Right lobe of liver (tissue), 4 donors: ENCODE measurements at regions not wholly inside any gene's neighbourhood (a gene's known extent, or its start where the extent isn't known, plus 50 kb on each side); places are given as distances from the start of the nearest gene placed in this dataset.

ENCODE experiments used
- CTCF ChIP-seq, 4 donors: fragments of 200-600 bp in 3 of 4; fragments of 450-650 bp in 1 of 4; IDR thresholded peaks; one replicate each; pipeline versions ENCODE4 v1.5.1 to v1.8.0; 2016 to 2022; ENCODE audit warnings: antibody characterized with exemption in 4 of 4, mild to moderate bottlenecking in 2 of 4
- POLR2A ChIP-seq: fragments of 450-650 bp; IDR thresholded peaks from one replicate; pipeline ENCODE4 v1.6.1; 2017; ENCODE audit warnings: antibody characterized with exemption, mild to moderate bottlenecking
- donor health status: DM: no; HTN: no; CAD: no.
- donor health status: DM: no; HTN: no; CAD: no.
- donor health status: DM: no; HTN: yes; CAD: no.

- TF ChIP-seq CTCF (IDR thresholded peaks at IDR 0.05) (no peak), POLR2A (no peak)
Observed at GRCh38 chr3:110106805-110107204, 769.5 kb upstream of the DPPA4 start.
